ENCODE measurements at regions not wholly inside any gene's neighbourhood (a gene's known extent, or its start where the extent isn't known, plus 50 kb on each side); places are given as distances from the start of the nearest gene placed in this dataset.

DNA sequence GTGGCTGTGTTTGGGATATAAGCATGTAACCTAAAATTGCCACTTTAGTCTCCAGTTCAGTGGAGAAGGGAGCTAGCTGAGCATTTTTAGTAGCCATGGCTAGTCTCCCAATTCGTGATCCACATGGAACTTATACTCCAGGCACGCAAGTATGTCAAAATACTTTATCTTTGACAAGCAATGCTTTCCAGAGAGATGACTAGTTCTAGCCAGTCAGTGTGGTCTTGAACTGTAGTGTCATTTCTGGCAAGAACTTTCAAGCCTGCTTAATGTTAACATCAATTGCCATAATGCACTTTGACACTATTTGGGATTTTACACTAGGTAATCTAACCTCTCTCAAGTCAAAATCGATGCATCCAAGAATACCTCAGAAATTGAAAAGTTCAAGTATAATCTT lies 660.0 kb downstream of the PTPRC start:
- no peak for TF ChIP-seq EZH2 (IDR thresholded peaks at IDR 0.05; ENCODE audit: borderline replicate concordance, low read depth, low read length, poor library complexity, severe bottlenecking)
- TF ChIP-seq, protein P1, sequence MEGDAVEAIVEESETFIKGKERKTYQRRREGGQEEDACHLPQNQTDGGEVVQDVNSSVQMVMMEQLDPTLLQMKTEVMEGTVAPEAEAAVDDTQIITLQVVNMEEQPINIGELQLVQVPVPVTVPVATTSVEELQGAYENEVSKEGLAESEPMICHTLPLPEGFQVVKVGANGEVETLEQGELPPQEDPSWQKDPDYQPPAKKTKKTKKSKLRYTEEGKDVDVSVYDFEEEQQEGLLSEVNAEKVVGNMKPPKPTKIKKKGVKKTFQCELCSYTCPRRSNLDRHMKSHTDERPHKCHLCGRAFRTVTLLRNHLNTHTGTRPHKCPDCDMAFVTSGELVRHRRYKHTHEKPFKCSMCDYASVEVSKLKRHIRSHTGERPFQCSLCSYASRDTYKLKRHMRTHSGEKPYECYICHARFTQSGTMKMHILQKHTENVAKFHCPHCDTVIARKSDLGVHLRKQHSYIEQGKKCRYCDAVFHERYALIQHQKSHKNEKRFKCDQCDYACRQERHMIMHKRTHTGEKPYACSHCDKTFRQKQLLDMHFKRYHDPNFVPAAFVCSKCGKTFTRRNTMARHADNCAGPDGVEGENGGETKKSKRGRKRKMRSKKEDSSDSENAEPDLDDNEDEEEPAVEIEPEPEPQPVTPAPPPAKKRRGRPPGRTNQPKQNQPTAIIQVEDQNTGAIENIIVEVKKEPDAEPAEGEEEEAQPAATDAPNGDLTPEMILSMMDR (conservative IDR thresholded peaks at IDR 0.05; ENCODE audit: low read depth, low read length), result no peak
- ChIA-PET POLR2A (ENCODE audit: low non-redundant PET) (no interaction called here), CTCF (no interaction called here)
- no TSS peak for BruUV-seq (replicated peaks)
- Histone ChIP-seq H3K9me3 (ENCODE audit: low read depth, low read length, poor library complexity, severe bottlenecking) (no peaks in the 10 kb centered on the region), H3K36me3 (ENCODE audit: insufficient read depth, low read length, poor library complexity, severe bottlenecking) (no peaks in the 10 kb centered on the region), H3K27ac (ENCODE audit: low read depth, low read length, poor library complexity, severe bottlenecking) (no peak overlapping the region), H3K4me3 (ENCODE audit: low read depth, low read length, poor library complexity, severe bottlenecking) (no peak overlapping the region), H3K4me1 (ENCODE audit: insufficient read depth, low read length, poor library complexity, severe bottlenecking) (no peaks in the 10 kb centered on the region), H3K27me3 (replicated peaks; ENCODE audit: insufficient read depth, low read depth, low read length, poor library complexity) (no peaks in the 10 kb centered on the region)
- intact Hi-C loops (cut with micrococcal nuclease; ENCODE audit: unreplicated experiment), result no loop called here
- no peak for DNase-seq (ENCODE audit: low spot score)

GRCh38 chr1:199301472-199302217 lies 662.8 kb downstream of the PTPRC start:
- ChIA-PET POLR2A (ENCODE audit: low non-redundant PET) (no interaction called here), CTCF (no interaction called here)
- H3K4me1 ChIP-seq (ENCODE audit: insufficient read depth, low read length, poor library complexity, severe bottlenecking), result no peaks in the 10 kb centered on the region
- DNase-seq (ENCODE audit: low spot score), result no peak
- TF ChIP-seq, protein P1 (conservative IDR thresholded peaks at IDR 0.05; ENCODE audit: low read depth, low read length), result no peak
- TF ChIP-seq EZH2 (IDR thresholded peaks at IDR 0.05; ENCODE audit: borderline replicate concordance, low read depth, low read length, poor library complexity, severe bottlenecking), result no peak
- no peak overlapping the region for H3K27ac ChIP-seq (ENCODE audit: low read depth, low read length, poor library complexity, severe bottlenecking)
- no peak overlapping the region for H3K4me3 ChIP-seq (ENCODE audit: low read depth, low read length, poor library complexity, severe bottlenecking)
- H3K9me3 ChIP-seq (ENCODE audit: low read depth, low read length, poor library complexity, severe bottlenecking), result no peaks in the 10 kb centered on the region
- no peaks in the 10 kb centered on the region for H3K27me3 ChIP-seq (replicated peaks; ENCODE audit: insufficient read depth, low read depth, low read length, poor library complexity)
- BruUV-seq (replicated peaks), result no TSS peak
- no peaks in the 10 kb centered on the region for H3K36me3 ChIP-seq (ENCODE audit: insufficient read depth, low read length, poor library complexity, severe bottlenecking)
- intact Hi-C loops (cut with micrococcal nuclease; ENCODE audit: unreplicated experiment), result no loop called here

GRCh38 chr1:199302554-199302953 lies 663.7 kb downstream of the PTPRC start:
- no TSS peak for BruUV-seq (replicated peaks)
- Histone ChIP-seq H3K27me3 (replicated peaks; ENCODE audit: insufficient read depth, low read depth, low read length, poor library complexity) (no peaks in the 10 kb centered on the region), H3K36me3 (ENCODE audit: insufficient read depth, low read length, poor library complexity, severe bottlenecking) (no peaks in the 10 kb centered on the region), H3K9me3 (ENCODE audit: low read depth, low read length, poor library complexity, severe bottlenecking) (no peaks in the 10 kb centered on the region), H3K27ac (ENCODE audit: low read depth, low read length, poor library complexity, severe bottlenecking) (no peak overlapping the region), H3K4me3 (ENCODE audit: low read depth, low read length, poor library complexity, severe bottlenecking) (no peak overlapping the region), H3K4me1 (ENCODE audit: insufficient read depth, low read length, poor library complexity, severe bottlenecking) (no peaks in the 10 kb centered on the region)
- TF ChIP-seq, protein P1 (conservative IDR thresholded peaks at IDR 0.05; ENCODE audit: low read depth, low read length), result no peak
- TF ChIP-seq EZH2 (IDR thresholded peaks at IDR 0.05; ENCODE audit: borderline replicate concordance, low read depth, low read length, poor library complexity, severe bottlenecking), result no peak
- peak; percentile 39 for DNase-seq (ENCODE audit: low spot score)
- ChIA-PET POLR2A (ENCODE audit: low non-redundant PET) (no interaction called here), CTCF (no interaction called here)
- intact Hi-C loops (cut with micrococcal nuclease; ENCODE audit: unreplicated experiment), result no loop called here

All from A673 (cell line).